MG63 (cell line): ENCODE measurements at regions not wholly inside any gene's neighbourhood (a gene's known extent, or its start where the extent isn't known, plus 50 kb on each side); places are given as distances from the start of the nearest gene placed in this dataset.

Experiments used
- DNase-seq: peaks from one replicate; pipeline ENCODE4 v3.0.0-alpha.2; 2020
- H3K27me3 ChIP-seq: fragments of 250-450 bp; sonication (Bioruptor Pico); 2 replicates; pipeline ENCODE4 v1.5.1; 2020; ENCODE audit warnings: mild to moderate bottlenecking, moderate library complexity
- H3K36me3 ChIP-seq: fragments of 250-450 bp; sonication (Bioruptor Pico); 2 replicates; pipeline ENCODE4 v1.5.1; 2020; ENCODE audit warnings: mild to moderate bottlenecking, moderate library complexity
- H3K4me3 ChIP-seq: fragments of 250-450 bp; sonication (Bioruptor Pico); 2 replicates; pipeline ENCODE4 v1.5.1; 2020; ENCODE audit warnings: mild to moderate bottlenecking, moderate library complexity
- H3K9me3 ChIP-seq: fragments of 250-450 bp; sonication (Bioruptor Pico); 2 replicates; pipeline ENCODE4 v1.5.1; 2020; ENCODE audit warnings: mild to moderate bottlenecking, moderate library complexity

- DNase-seq: no peak
- no peaks in the 10 kb centered on the region; the same call in 1 of the 2 replicates for H3K9me3 ChIP-seq
- H3K36me3 ChIP-seq: no peaks in the 10 kb centered on the region
- no peak overlapping the region for H3K4me3 ChIP-seq
- no peaks in the 10 kb centered on the region for H3K27me3 ChIP-seq
Measured at GRCh38 chr4:71906096-71906495, 122.2 kb upstream of the GC start.

DNA sequence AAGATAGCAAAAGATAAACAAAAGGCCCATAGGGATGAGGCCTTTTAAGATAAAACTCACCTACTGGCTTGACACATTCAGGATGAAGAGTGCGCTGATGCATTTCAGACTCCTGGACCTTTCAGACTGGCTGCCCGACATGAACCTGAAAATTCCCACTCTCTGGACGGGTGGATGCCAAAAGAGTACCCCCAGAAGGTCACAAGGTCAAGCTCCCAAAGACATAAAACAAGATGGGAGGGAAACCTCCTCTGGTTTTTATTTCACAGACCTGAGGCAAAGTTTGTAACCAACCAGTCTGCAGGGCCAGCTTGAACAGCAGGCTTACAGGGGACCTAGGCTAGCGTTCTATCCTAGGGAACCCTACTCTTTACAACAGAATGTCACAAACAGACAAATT is 123.2 kb upstream of the GC start:
- no peaks in the 10 kb centered on the region for H3K36me3 ChIP-seq
- H3K4me3 ChIP-seq: no peak overlapping the region
- H3K27me3 ChIP-seq: no peaks in the 10 kb centered on the region
- no peak for DNase-seq
- no peaks in the 10 kb centered on the region; the same call in 1 of the 2 replicates for H3K9me3 ChIP-seq

DNA sequence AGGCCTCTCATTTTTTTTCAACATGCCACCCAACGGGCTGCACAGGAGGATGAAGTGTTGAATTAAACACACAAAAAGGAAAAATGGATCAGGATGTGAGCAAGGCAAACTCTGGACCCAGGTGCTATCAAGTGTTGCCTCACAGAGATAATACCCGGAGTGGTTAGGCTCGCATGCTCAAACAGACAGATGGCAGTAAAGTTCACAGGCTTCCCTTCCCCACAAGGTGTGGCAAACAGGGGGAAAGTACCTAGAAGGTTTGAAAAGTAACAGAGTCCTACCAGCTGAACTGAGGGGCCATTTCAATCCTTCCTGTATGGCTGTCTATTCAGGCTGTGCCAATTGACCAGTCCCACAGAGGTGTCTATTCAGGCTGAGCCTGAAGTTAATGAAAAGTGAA is 123.9 kb upstream of the GC start:
- H3K4me3 ChIP-seq: no peak overlapping the region
- H3K27me3 ChIP-seq: no peaks in the 10 kb centered on the region
- no peaks in the 10 kb centered on the region for H3K36me3 ChIP-seq
- H3K9me3 ChIP-seq: no peaks in the 10 kb centered on the region; the same call in 1 of the 2 replicates
- no peak for DNase-seq

DNA sequence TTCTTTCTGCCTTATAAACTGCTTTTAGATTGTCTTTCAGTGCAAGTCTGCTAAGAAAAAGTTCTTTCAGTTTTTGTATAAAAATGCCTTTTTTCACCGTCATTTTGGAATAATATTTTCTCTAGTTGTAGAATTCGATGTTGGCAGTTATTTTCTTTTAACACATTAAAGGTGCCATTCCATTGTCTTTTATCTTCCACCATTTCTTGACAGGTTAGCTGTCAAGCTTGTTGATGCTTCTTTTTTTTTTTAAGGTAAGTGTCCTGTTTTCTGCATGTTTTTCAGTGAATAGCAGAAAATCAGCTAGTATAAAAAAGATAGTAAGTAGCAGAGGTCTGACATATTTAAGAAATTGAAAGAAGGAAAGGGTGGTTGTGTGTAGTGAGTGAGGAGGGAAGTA is 118.5 kb upstream of the NPFFR2 start:
- DNase-seq: no peak
- Histone ChIP-seq H3K9me3 (no peaks in the 10 kb centered on the region; the same call in 1 of the 2 replicates), H3K27me3 (no peaks in the 10 kb centered on the region), H3K36me3 (no peaks in the 10 kb centered on the region), H3K4me3 (no peak overlapping the region)

DNA sequence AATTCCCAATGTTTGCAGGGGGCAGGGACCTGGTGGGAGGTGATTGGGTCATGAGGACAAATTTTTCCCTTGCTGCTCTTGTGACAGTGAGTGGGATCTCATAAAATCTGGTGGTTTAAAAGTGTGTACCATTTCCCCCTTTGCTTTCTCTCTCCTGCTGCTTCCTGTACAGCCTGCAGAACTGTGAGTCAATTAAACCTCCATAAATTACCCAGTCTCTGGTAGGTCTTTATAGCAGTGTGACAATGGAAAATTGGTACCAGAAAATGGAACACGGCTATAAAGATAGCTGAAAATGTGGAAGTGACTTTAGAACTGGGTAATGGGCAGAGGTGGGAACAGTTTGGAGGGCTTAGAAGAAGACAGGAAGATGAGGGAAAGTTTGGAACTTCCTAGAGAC is 108.7 kb upstream of the NPFFR2 start:
- no peak for DNase-seq
- H3K9me3 ChIP-seq: no peaks in the 10 kb centered on the region

GRCh38 chr4:71930459-71930858 is 101.3 kb upstream of the NPFFR2 start:
- Histone ChIP-seq H3K27me3 (no peaks in the 10 kb centered on the region), H3K9me3 (no peaks in the 10 kb centered on the region), H3K36me3 (no peaks in the 10 kb centered on the region), H3K4me3 (no peak overlapping the region)
- DNase-seq: no peak

More for the DNA sequence above, 108.7 kb upstream of the NPFFR2 start:
- no peaks in the 10 kb centered on the region for H3K27me3 ChIP-seq
- no peak overlapping the region for H3K4me3 ChIP-seq
- H3K36me3 ChIP-seq: no peaks in the 10 kb centered on the region

GRCh38 chr4:71932941-71933340 is 98.9 kb upstream of the NPFFR2 start:
- no peak for DNase-seq
- H3K4me3 ChIP-seq: no peak overlapping the region
- no peaks in the 10 kb centered on the region for H3K36me3 ChIP-seq
- no peaks in the 10 kb centered on the region for H3K9me3 ChIP-seq
- no peaks in the 10 kb centered on the region for H3K27me3 ChIP-seq

- Histone ChIP-seq H3K4me3 (no peak overlapping the region), H3K9me3 (no peaks in the 10 kb centered on the region), H3K36me3 (no peaks in the 10 kb centered on the region), H3K27me3 (no peaks in the 10 kb centered on the region)
- DNase-seq: peak; percentile 3
Measured at GRCh38 chr4:71938776-71939175, 93.0 kb upstream of the NPFFR2 start.

DNA sequence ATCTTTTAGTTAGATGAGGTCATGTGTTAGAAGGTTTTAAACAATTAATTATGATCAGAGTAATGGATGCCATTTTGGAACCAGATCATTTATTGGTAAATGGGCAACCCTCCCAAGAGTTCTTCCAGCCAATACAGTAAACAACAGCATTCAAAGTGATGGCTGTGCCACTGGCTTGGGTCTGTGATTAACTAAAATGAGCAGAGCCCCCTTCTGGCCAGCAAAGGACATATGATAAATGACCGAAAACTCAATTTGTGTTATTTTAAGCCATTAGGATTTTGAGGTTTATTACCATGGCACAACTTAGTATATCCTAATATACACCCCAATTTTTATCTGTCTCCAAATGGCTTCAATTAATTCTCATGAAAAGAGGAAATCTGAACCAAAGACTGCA is 90.8 kb upstream of the NPFFR2 start:
- Histone ChIP-seq H3K4me3 (no peak overlapping the region), H3K27me3 (no peaks in the 10 kb centered on the region), H3K9me3 (no peaks in the 10 kb centered on the region), H3K36me3 (no peaks in the 10 kb centered on the region)
- DNase-seq: peak; percentile 3

DNA sequence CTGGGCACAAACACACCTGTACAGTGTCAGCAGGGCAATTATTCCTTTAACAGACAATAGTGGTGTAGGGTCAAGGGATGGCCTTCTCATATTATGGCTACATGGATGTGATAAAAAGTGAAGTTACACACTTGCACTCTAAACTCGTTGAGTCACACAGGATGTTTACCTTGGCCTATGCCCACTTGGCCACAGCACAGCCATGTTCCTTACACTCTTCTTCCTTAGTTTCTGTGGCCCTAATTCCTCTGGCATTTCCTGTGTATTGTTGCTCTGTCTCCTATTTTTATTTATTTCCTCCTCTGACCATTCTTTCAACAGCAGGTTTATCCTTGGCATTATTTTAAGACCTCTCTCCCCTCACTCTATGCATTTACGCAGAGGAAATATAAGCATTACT is 86.8 kb upstream of the NPFFR2 start:
- Histone ChIP-seq H3K27me3 (no peaks in the 10 kb centered on the region), H3K36me3 (no peaks in the 10 kb centered on the region), H3K9me3 (no peaks in the 10 kb centered on the region), H3K4me3 (no peak overlapping the region)
- DNase-seq: peak; percentile 76

DNA sequence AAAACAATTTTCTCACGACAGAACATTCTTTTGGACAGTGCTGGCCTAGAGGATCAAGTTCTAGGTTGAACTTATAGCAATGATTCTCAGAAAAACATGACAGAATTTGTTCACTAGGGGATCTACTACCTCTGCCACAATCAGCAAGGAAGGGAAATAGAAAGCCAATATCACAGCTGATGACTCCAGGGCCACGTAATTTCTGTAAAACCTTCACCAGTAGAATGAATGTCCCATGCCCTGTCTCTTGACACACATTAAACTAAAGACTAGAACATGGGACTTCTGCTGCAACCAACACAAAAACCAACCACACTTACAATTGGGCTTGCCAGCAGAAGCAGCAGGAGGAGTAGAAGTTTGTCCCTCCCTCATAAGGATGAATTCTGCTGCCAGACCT is 86.0 kb upstream of the NPFFR2 start:
- Histone ChIP-seq H3K9me3 (no peaks in the 10 kb centered on the region), H3K27me3 (no peaks in the 10 kb centered on the region), H3K4me3 (no peak overlapping the region), H3K36me3 (no peaks in the 10 kb centered on the region)
- no peak for DNase-seq

DNA sequence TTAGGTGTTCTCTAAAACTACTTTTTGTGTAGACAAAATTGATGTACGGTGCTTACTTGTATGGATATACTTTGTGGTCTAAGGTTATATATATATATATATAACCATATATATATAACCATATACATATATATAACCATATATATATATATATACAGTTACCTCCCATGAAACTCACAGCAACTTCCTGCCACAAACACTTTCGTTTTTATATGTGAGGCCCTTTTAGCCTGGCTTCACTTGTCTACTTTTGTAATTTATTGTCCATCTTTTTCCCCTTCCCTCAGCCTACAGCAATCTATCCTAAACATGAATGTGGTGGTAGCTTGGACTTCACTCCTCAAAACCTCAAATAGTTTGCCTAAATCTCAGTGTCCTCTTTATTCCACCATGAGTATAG is 72.8 kb upstream of the NPFFR2 start:
- H3K4me3 ChIP-seq: no peak overlapping the region
- no peaks in the 10 kb centered on the region for H3K36me3 ChIP-seq
- no peaks in the 10 kb centered on the region for H3K27me3 ChIP-seq

DNA sequence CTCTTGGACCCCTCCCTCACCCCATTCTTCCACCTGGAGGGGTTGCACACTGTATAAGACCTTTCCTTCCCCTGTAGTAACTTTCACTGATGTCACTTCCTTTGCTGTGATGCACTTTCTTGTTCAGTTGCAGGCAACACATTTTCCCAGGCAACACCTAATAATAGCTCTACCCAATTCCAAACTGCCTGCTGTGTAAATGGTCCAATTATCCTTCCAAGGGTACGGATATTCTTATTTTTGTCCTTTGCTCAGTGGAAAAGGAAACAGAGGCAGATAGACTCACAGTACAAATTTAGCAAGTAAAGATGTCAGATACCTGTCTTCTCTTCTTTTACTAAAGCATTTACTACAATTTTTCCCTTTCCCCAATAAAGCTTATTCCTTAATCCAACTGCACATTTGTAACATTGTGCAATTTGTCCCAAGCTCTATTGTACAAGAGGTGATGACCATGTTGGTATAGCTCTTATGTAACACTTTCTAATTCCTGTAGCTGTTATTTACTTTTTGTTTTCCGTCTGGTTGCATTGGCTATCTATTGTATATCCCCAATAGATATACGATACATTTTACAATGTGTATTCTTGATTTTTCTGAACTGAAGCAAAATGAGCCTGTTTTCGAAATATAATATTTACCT is 69.1 kb upstream of the NPFFR2 start:
- Histone ChIP-seq H3K4me3 (no peak overlapping the region), H3K9me3 (no peaks in the 10 kb centered on the region), H3K36me3 (no peaks in the 10 kb centered on the region), H3K27me3 (no peaks in the 10 kb centered on the region)
- DNase-seq: no peak

More for the DNA sequence above, 72.8 kb upstream of the NPFFR2 start:
- H3K9me3 ChIP-seq: no peaks in the 10 kb centered on the region
- no peak for DNase-seq

DNA sequence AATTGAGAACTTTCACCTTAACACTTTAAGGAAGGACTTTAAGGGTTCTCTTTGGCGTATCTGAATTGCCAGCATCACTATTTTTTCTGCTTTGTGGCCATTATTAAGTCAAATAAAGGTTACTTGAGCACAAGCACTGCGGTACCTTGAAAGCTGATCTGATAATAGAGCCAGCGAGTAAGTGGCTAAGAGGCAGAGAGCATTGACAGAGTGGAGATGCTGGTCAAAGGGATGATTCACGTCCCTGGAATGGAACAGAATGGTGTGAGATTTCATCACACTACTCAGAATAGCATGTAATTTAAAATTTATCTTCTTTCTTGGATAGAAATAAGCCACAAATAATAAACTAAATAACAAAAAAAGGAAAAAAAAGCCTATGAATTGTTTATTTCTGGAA is 57.1 kb upstream of the NPFFR2 start:
- no peaks in the 10 kb centered on the region for H3K36me3 ChIP-seq
- no peak overlapping the region for H3K4me3 ChIP-seq
- H3K9me3 ChIP-seq: no peaks in the 10 kb centered on the region
- DNase-seq: peak; percentile 27
- H3K27me3 ChIP-seq: no peaks in the 10 kb centered on the region

DNA sequence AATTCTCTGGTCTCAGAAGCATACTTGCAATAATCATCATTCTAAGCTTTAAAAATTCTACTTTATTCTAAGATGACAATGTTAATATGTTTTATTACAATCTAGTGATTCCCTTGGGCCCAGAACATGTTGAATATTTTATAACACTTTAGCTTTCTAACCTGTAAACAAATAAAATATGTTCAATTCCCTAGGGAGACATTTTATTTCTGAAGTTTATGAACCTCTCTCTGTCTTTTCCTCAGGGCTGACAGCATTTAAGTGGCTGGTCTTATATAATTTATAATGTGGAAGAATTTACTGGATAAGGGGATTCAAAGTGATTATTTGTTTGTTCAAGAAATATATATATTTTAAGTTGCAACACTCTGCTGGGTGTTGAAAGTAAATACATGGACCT is 55.3 kb upstream of the NPFFR2 start:
- Histone ChIP-seq H3K4me3 (no peak overlapping the region), H3K9me3 (no peaks in the 10 kb centered on the region), H3K36me3 (no peaks in the 10 kb centered on the region), H3K27me3 (no peaks in the 10 kb centered on the region)
- DNase-seq: no peak

- H3K4me3 ChIP-seq: no peak overlapping the region
- H3K36me3 ChIP-seq: no peaks in the 10 kb centered on the region
- H3K27me3 ChIP-seq: no peaks in the 10 kb centered on the region
- no peak for DNase-seq
- no peaks in the 10 kb centered on the region for H3K9me3 ChIP-seq
Measured at GRCh38 chr4:71978210-71978835, 53.5 kb upstream of the NPFFR2 start.

GRCh38 chr4:71980976-71981375 is 50.8 kb upstream of the NPFFR2 start:
- DNase-seq: no peak
- Histone ChIP-seq H3K27me3 (no peaks in the 10 kb centered on the region), H3K36me3 (no peaks in the 10 kb centered on the region)

More at GRCh38 chr4:71980976-71981375, 50.8 kb upstream of the NPFFR2 start:
- Histone ChIP-seq H3K4me3 (no peak overlapping the region), H3K9me3 (no peaks in the 10 kb centered on the region)
